ENCODE measurements at regions not wholly inside any gene's neighbourhood (a gene's known extent, or its start where the extent isn't known, plus 50 kb on each side); places are given as distances from the start of the nearest gene placed in this dataset.

DNA sequence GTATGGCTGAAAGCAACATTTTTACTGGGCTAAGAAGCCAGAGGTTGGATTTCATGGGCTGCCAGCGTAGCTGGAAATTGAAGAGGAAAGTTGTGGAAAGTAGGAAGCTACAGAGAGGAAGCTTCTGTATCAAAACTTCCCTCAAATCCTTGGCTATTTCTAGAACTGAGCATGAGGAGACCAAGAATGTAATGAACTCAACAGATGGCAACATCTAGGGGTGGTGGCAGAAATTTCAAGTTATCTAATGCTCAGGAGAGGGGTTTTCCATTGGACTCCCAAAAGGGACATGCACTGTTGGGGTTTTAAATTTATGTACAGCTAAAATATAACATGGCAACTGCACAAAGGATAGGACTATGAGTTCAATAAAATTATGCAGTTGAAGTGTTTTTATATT is 151.3 kb downstream of the DHRS2 start:
- TF ChIP-seq, protein P1, sequence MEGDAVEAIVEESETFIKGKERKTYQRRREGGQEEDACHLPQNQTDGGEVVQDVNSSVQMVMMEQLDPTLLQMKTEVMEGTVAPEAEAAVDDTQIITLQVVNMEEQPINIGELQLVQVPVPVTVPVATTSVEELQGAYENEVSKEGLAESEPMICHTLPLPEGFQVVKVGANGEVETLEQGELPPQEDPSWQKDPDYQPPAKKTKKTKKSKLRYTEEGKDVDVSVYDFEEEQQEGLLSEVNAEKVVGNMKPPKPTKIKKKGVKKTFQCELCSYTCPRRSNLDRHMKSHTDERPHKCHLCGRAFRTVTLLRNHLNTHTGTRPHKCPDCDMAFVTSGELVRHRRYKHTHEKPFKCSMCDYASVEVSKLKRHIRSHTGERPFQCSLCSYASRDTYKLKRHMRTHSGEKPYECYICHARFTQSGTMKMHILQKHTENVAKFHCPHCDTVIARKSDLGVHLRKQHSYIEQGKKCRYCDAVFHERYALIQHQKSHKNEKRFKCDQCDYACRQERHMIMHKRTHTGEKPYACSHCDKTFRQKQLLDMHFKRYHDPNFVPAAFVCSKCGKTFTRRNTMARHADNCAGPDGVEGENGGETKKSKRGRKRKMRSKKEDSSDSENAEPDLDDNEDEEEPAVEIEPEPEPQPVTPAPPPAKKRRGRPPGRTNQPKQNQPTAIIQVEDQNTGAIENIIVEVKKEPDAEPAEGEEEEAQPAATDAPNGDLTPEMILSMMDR (IDR thresholded peaks at IDR 0.05): no peak
- no peak for TF ChIP-seq EZH2 (IDR thresholded peaks at IDR 0.05; ENCODE audit: borderline replicate concordance, insufficient read depth, low read depth, low read length, poor library complexity, severe bottlenecking)

Data from B cell (primary cell).